OCI-LY3 (cell line): ENCODE measurements at regions not wholly inside any gene's neighbourhood (a gene's known extent, or its start where the extent isn't known, plus 50 kb on each side); places are given as distances from the start of the nearest gene placed in this dataset.

ENCODE experiments used
- H2AFZ ChIP-seq: fragments of 200-600, 300-600 bp; shearing (Covaris generic); 2 replicates; pipeline ENCODE4 v1.6.0; 2014; ENCODE audit warnings: antibody characterized with exemption, low read depth, low read length
- H3K27ac ChIP-seq: fragments of 200-600, 300-600 bp; sonication (generic); 2 replicates; pipeline ENCODE4 v1.5.1; 2014; ENCODE audit warnings: mild to moderate bottlenecking, low read length, moderate library complexity, mixed read lengths
- H3K27me3 ChIP-seq: fragments of 200-600, 300-600 bp; sonication (generic); 2 replicates; pipeline ENCODE4 v1.6.1; 2014; ENCODE audit warnings: low read depth, low read length, mixed read lengths
- H3K36me3 ChIP-seq: fragments of 200-600, 300-600 bp; sonication (generic); replicated peaks from 2 replicates; pipeline ENCODE3; 2014; ENCODE audit warnings: low read depth, low read length, mixed read lengths
- H3K4me1 ChIP-seq: fragments of 300-600, 200-600 bp; sonication (generic); 2 replicates; pipeline ENCODE4 v1.6.1; 2014; ENCODE audit warnings: low read length, mixed read lengths
- H3K4me2 ChIP-seq: fragments of 200-600, 300-600 bp; sonication (generic); 2 replicates; pipeline ENCODE4 v1.6.1; 2014; ENCODE audit warnings: low read length, mixed read lengths
- H3K4me3 ChIP-seq: fragments of 300-600, 200-600 bp; sonication (generic); 2 replicates; pipeline ENCODE4 v1.5.1; 2014; ENCODE audit warnings: antibody characterized with exemption, mild to moderate bottlenecking, low read length, moderate library complexity
- H3K79me2 ChIP-seq: fragments of 300-600, 200-600 bp; shearing (Covaris generic); 2 replicates; pipeline ENCODE4 v1.6.1; 2014; ENCODE audit warnings: mild to moderate bottlenecking, low read length, mixed read lengths
- H3K9ac ChIP-seq: fragments of 300-600, 200-600 bp; shearing (Covaris generic); 2 replicates; pipeline ENCODE4 v1.6.0; 2014; ENCODE audit warnings: mild to moderate bottlenecking, low read length, moderate library complexity
- H3K9me3 ChIP-seq: fragments of 200-600, 300-600 bp; shearing (Covaris generic); 2 replicates; pipeline ENCODE4 v1.6.1; 2014; ENCODE audit warnings: low read length, mixed read lengths; ENCODE audit not compliant: insufficient read depth
- H4K20me1 ChIP-seq: fragments of 200-600, 300-600 bp; sonication (generic); 2 replicates; pipeline ENCODE4 v1.6.1; 2016; ENCODE audit warnings: low read length, mixed read lengths; ENCODE audit not compliant: insufficient read depth
- EZH2phosphoT487 ChIP-seq: fragments of 200-600 bp; shearing (Covaris generic); IDR thresholded peaks from 2 replicates; pipeline ENCODE4 v1.6.1; 2018; ENCODE audit warnings: antibody characterized with exemption, mixed run types, low read depth
- TF ChIP-seq, protein P1 (sequence below): fragments of 200-600, 300-600 bp; sonication (generic); IDR thresholded peaks from 2 replicates; pipeline ENCODE4 v1.5.1; 2014; ENCODE audit warnings: antibody characterized with exemption, low read length, low read depth

- TF ChIP-seq EZH2phosphoT487: no peak
- Histone ChIP-seq H2AFZ (no peak overlapping the region), H3K9me3 (0 out of 2 replicates have a peak, but pooled peaks cover 2% of the 10 kb centered on the region), H3K4me2 (no peak overlapping the region), H3K79me2 (no peaks in the 10 kb centered on the region), H3K4me3 (no peak overlapping the region), H3K27ac (no peak overlapping the region), H4K20me1 (no peaks in the 10 kb centered on the region), H3K36me3 (no peaks in the 10 kb centered on the region), H3K9ac (no peak overlapping the region), H3K4me1 (no peaks in the 10 kb centered on the region), H3K27me3 (no peaks in the 10 kb centered on the region)
These were observed 207.8 kb downstream of the TPBG start for GRCh38 chr6:82571455-82571854.

- H3K79me2 ChIP-seq: no peaks in the 10 kb centered on the region
- H3K9ac ChIP-seq: no peak overlapping the region
- no peaks in the 10 kb centered on the region for H4K20me1 ChIP-seq
- H3K4me1 ChIP-seq: no peaks in the 10 kb centered on the region
- no peak overlapping the region for H3K4me3 ChIP-seq
- no peaks in the 10 kb centered on the region for H3K27me3 ChIP-seq
- H3K36me3 ChIP-seq: no peaks in the 10 kb centered on the region
- TF ChIP-seq, protein P1, sequence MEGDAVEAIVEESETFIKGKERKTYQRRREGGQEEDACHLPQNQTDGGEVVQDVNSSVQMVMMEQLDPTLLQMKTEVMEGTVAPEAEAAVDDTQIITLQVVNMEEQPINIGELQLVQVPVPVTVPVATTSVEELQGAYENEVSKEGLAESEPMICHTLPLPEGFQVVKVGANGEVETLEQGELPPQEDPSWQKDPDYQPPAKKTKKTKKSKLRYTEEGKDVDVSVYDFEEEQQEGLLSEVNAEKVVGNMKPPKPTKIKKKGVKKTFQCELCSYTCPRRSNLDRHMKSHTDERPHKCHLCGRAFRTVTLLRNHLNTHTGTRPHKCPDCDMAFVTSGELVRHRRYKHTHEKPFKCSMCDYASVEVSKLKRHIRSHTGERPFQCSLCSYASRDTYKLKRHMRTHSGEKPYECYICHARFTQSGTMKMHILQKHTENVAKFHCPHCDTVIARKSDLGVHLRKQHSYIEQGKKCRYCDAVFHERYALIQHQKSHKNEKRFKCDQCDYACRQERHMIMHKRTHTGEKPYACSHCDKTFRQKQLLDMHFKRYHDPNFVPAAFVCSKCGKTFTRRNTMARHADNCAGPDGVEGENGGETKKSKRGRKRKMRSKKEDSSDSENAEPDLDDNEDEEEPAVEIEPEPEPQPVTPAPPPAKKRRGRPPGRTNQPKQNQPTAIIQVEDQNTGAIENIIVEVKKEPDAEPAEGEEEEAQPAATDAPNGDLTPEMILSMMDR: no peak
- no peak for TF ChIP-seq EZH2phosphoT487
- H3K4me2 ChIP-seq: no peak overlapping the region
- H2AFZ ChIP-seq: no peak overlapping the region
- no peak overlapping the region for H3K27ac ChIP-seq
- H3K9me3 ChIP-seq: 0 out of 2 replicates have a peak, but pooled peaks cover 7% of the 10 kb centered on the region
These were observed 209.8 kb downstream of the TPBG start for GRCh38 chr6:82573254-82573972.

DNA sequence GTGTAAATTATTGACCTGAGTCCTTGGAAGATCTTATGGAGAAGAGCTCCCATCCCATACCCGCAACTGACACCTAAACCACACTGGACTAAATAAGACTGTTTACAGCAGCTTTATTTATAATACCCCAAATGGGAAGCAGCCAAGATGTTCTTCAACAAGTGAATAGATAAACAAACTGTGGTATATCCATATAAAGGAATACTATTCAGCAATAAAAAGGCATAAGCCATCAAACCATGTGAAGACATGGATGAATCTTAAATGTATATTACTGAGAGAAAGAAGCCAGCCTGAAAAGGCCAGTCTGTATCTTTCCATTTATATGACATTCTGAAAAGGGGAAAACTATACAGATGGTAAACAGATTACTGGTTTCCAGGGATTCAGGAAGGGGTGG, 212.7 kb downstream of the TPBG start:
- Histone ChIP-seq H3K4me1 (no peaks in the 10 kb centered on the region), H3K27ac (no peak overlapping the region), H3K9ac (no peak overlapping the region), H3K27me3 (peaks cover 6% of the 10 kb centered on the region; the same call in 1 of the 2 replicates), H3K36me3 (no peaks in the 10 kb centered on the region), H3K4me2 (no peak overlapping the region), H3K79me2 (no peaks in the 10 kb centered on the region), H2AFZ (no peak overlapping the region), H3K4me3 (no peak overlapping the region), H3K9me3 (0 out of 2 replicates have a peak, but pooled peaks cover 7% of the 10 kb centered on the region), H4K20me1 (no peaks in the 10 kb centered on the region)
- TF ChIP-seq, protein P1: no peak
- no peak for TF ChIP-seq EZH2phosphoT487

DNA sequence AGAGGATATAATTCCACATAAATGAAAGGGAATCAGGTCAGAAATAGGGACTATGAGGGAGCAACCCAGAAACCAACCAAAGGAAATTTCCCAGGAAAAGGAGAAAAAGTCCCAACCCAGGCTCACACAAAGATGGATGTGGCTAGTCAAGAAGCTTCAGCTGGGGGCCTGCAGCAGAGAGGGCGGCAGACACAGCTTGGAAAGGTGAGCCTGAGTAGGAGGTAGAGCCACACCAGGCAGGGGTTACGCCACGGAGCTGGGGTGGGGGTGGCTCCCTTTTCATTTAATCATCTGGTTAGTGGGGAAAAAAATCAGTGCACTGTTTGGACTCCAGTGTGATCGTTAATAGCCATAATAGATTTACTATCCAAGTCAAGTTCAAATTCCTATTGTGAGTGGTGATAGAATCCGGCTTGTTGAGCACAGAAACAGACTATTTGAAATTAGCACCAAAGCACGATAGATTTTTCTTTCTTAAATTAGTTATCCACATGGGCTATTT, 220.6 kb downstream of the TPBG start:
- Histone ChIP-seq H2AFZ (no peak overlapping the region), H3K4me3 (no peak overlapping the region), H3K4me2 (no peak overlapping the region), H3K27me3 (peaks cover 10% of the 10 kb centered on the region), H3K4me1 (no peaks in the 10 kb centered on the region; the same call in 1 of the 2 replicates), H3K27ac (no peak overlapping the region), H3K9ac (no peak overlapping the region), H3K36me3 (no peaks in the 10 kb centered on the region), H3K79me2 (no peaks in the 10 kb centered on the region), H3K9me3 (no peaks in the 10 kb centered on the region), H4K20me1 (no peaks in the 10 kb centered on the region)
- no peak for TF ChIP-seq EZH2phosphoT487
- TF ChIP-seq, protein P1: no peak
